Sigmoid colon (tissue), 6 donors: ENCODE measurements at regions not wholly inside any gene's neighbourhood (a gene's known extent, or its start where the extent isn't known, plus 50 kb on each side); places are given as distances from the start of the nearest gene placed in this dataset.

Experiments used
- DNase-seq: peaks from one replicate; pipeline ENCODE4 v3.0.0-alpha.2; 2019
- H3K27ac ChIP-seq, 4 donors: fragments of 200-600 bp; sonication (generic); one replicate each; pipeline ENCODE4 v1.5.1; 2016 to 2019; ENCODE audit warnings: mild to moderate bottlenecking in 1 of 4
- H3K27me3 ChIP-seq, 3 donors: fragments of 200-600 bp; sonication (generic); one replicate each; pipeline ENCODE4 v1.5.1; 2019; ENCODE audit warnings: mild to moderate bottlenecking in 1 of 3
- H3K36me3 ChIP-seq, 4 donors: fragments of 200-600 bp; sonication (generic); one replicate each; pipeline ENCODE4 v1.5.1; 2016 to 2019
- H3K4me1 ChIP-seq, 4 donors: fragments of 200-600 bp; sonication (generic); one replicate each; pipeline ENCODE4 v1.5.1; 2017 to 2019
- H3K4me3 ChIP-seq, 4 donors: fragments of 200-600 bp; sonication (generic); one replicate each; pipeline ENCODE4 v1.5.1; 2017 to 2019; ENCODE audit warnings: mild to moderate bottlenecking in 2 of 4, moderate library complexity in 1 of 4
- H3K9me3 ChIP-seq, 4 donors: fragments of 200-600 bp in 3 of 4; sonication (generic) in 3 of 4; one replicate each; pipeline versions ENCODE4 v1.5.1 to v1.6.1; 2013 to 2019
- EP300 ChIP-seq, 4 donors: sonication (generic); formaldehyde crosslinking; IDR thresholded peaks; one replicate each; pipeline ENCODE4 v1.6.1; 2017; ENCODE audit warnings: antibody characterized with exemption in 4 of 4
- POLR2A ChIP-seq, 2 donors: fragments of 450-650 bp; IDR thresholded peaks; one replicate each; pipeline ENCODE4 v1.6.1; 2016; ENCODE audit warnings: antibody characterized with exemption in 2 of 2, mild to moderate bottlenecking in 2 of 2, moderate library complexity in 2 of 2
- POLR2AphosphoS5 ChIP-seq, 4 donors: sonication (generic); formaldehyde crosslinking; IDR thresholded peaks; one replicate each; pipeline ENCODE4 v1.6.1; 2017; ENCODE audit warnings: antibody characterized with exemption in 4 of 4
- WGBS, 2 donors: extraction: QIAGEN DNeasy Blood & Tissue Kit; methylation state at CpG; one replicate each; pipeline ENCODE4 v1.1.7; 2013; 5-methylcytosine and 5-hydroxymethylcytosine counted together
- intact Hi-C: fragments of 100-400 bp; cut with DNase I; formaldehyde crosslinking; loops from one replicate; pipeline ENCODE4 v1.15.1; 2023
- TF ChIP-seq, protein P1 (sequence below), 4 experiments: fragments of 450-650 bp in 3 of 4; fragments of 200-600 bp in 1 of 4; IDR thresholded peaks; one replicate each; pipeline ENCODE4 v1.5.1; 2016 to 2019; ENCODE audit warnings: antibody characterized with exemption in 4 of 4, mild to moderate bottlenecking in 3 of 4, moderate library complexity in 2 of 4
- donor health status: healthy with polysubstance abuse.
- donor health status: healthy.

DNA sequence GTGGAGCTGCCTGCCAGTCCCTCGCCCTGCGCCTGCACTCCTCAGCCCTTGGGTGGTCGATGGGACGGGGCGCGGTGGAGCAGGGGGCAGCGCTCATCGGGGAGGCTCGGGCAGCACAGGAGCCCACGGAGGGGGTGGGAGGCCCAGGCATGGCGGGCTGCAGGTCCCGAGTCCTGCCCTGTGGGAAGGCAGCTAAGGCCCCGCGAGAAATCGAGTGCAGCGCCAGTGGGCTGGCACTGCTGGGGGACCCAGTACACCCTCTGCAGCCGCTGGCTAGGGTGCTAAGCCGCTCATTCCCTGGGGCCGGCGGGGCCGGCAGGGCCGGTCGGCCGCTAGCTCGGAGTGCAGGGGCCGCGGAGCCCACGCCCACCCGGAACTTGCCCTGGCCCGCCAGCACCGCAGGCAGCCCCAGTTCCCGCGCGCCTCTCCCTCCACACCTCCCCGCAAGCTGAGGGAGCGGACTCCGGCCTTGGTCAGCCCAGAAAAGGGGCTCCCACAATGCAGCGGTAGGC is 565.9 kb upstream of the NRG3 start:
- intact Hi-C loops: no loop called here
- Histone ChIP-seq H3K4me3 (no peak overlapping the region), H3K9me3 (peaks cover 0 to 10% (median 0%) of the 10 kb centered on the region in 4 donors), H3K27me3 (no peaks in the 10 kb centered on the region), H3K27ac (no peak overlapping the region), H3K36me3 (no peaks in the 10 kb centered on the region), H3K4me1 (no peaks in the 10 kb centered on the region)
- DNase-seq: peak; percentile 50
- TF ChIP-seq, protein P1, sequence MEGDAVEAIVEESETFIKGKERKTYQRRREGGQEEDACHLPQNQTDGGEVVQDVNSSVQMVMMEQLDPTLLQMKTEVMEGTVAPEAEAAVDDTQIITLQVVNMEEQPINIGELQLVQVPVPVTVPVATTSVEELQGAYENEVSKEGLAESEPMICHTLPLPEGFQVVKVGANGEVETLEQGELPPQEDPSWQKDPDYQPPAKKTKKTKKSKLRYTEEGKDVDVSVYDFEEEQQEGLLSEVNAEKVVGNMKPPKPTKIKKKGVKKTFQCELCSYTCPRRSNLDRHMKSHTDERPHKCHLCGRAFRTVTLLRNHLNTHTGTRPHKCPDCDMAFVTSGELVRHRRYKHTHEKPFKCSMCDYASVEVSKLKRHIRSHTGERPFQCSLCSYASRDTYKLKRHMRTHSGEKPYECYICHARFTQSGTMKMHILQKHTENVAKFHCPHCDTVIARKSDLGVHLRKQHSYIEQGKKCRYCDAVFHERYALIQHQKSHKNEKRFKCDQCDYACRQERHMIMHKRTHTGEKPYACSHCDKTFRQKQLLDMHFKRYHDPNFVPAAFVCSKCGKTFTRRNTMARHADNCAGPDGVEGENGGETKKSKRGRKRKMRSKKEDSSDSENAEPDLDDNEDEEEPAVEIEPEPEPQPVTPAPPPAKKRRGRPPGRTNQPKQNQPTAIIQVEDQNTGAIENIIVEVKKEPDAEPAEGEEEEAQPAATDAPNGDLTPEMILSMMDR (IDR thresholded peaks at IDR 0.05): no peak
- no peak for TF ChIP-seq EP300 (IDR thresholded peaks at IDR 0.05)
- no peak for TF ChIP-seq POLR2AphosphoS5 (IDR thresholded peaks at IDR 0.05)
- no peak for TF ChIP-seq POLR2A (IDR thresholded peaks at IDR 0.05)
- WGBS, 2 donors: 93 to 96% methylated on average over 38 of the region's 38 CpGs

- no peak overlapping the region for H3K27ac ChIP-seq
- no peak overlapping the region for H3K4me3 ChIP-seq
- peaks cover 0 to 1% (median 0%) of the 10 kb centered on the region in 4 donors for H3K9me3 ChIP-seq
- no peak for DNase-seq
- H3K36me3 ChIP-seq: no peaks in the 10 kb centered on the region
- intact Hi-C loops: no loop called here
- H3K27me3 ChIP-seq: no peaks in the 10 kb centered on the region
- WGBS, 2 donors: 56 to 63% methylated on average over 2 of the region's 2 CpGs
- no peak for TF ChIP-seq EP300 (IDR thresholded peaks at IDR 0.05)
- TF ChIP-seq, protein P1 (IDR thresholded peaks at IDR 0.05): no peak
- no peak for TF ChIP-seq POLR2AphosphoS5 (IDR thresholded peaks at IDR 0.05)
- no peak for TF ChIP-seq POLR2A (IDR thresholded peaks at IDR 0.05)
- no peaks in the 10 kb centered on the region for H3K4me1 ChIP-seq
These were observed 560.5 kb upstream of the NRG3 start for GRCh38 chr10:81314471-81314870.

GRCh38 chr10:81315026-81315425 is 560.0 kb upstream of the NRG3 start:
- no peak for DNase-seq
- TF ChIP-seq, protein P1 (IDR thresholded peaks at IDR 0.05): no peak
- no peak for TF ChIP-seq POLR2A (IDR thresholded peaks at IDR 0.05)
- no peak for TF ChIP-seq EP300 (IDR thresholded peaks at IDR 0.05)
- TF ChIP-seq POLR2AphosphoS5 (IDR thresholded peaks at IDR 0.05): no peak
- Histone ChIP-seq H3K9me3 (no peaks in the 10 kb centered on the region), H3K27ac (no peak overlapping the region), H3K4me3 (no peak overlapping the region), H3K36me3 (no peaks in the 10 kb centered on the region), H3K27me3 (no peaks in the 10 kb centered on the region), H3K4me1 (no peaks in the 10 kb centered on the region)
- 66 to 79% methylated on average over 3 of the region's 3 CpGs for WGBS, 2 donors
- intact Hi-C loops: no loop called here

- no peak overlapping the region for H3K4me3 ChIP-seq
- intact Hi-C loops: no loop called here
- H3K27me3 ChIP-seq: no peaks in the 10 kb centered on the region
- no peak overlapping the region for H3K27ac ChIP-seq
- DNase-seq: no peak
- no peaks in the 10 kb centered on the region for H3K36me3 ChIP-seq
- no peaks in the 10 kb centered on the region for H3K9me3 ChIP-seq
- TF ChIP-seq, protein P1 (IDR thresholded peaks at IDR 0.05): no peak
- TF ChIP-seq POLR2AphosphoS5 (IDR thresholded peaks at IDR 0.05): no peak
- no peaks in the 10 kb centered on the region for H3K4me1 ChIP-seq
- 85 to 89% methylated on average over 1 of the region's 1 CpG for WGBS, 2 donors
These were observed 527.0 kb upstream of the NRG3 start for GRCh38 chr10:81348003-81348402.

- Histone ChIP-seq H3K27ac (no peak overlapping the region), H3K9me3 (no peaks in the 10 kb centered on the region), H3K27me3 (peaks cover 0 to 3% (median 0%) of the 10 kb centered on the region in 3 donors), H3K4me3 (no peak overlapping the region), H3K36me3 (no peaks in the 10 kb centered on the region), H3K4me1 (no peaks in the 10 kb centered on the region)
- WGBS, 2 donors: 6 to 15% methylated on average over 2 of the region's 2 CpGs
- TF ChIP-seq POLR2AphosphoS5 (IDR thresholded peaks at IDR 0.05) (no peak), POLR2A (IDR thresholded peaks at IDR 0.05) (no peak)
- TF ChIP-seq, protein P1 (IDR thresholded peaks at IDR 0.05): no peak
- intact Hi-C loops: no loop called here
- no peak for DNase-seq
These were observed 507.9 kb upstream of the NRG3 start for GRCh38 chr10:81367132-81367531.
